Inflammatory macrophage (primary cell): ENCODE measurements at regions not wholly inside any gene's neighbourhood (a gene's known extent, or its start where the extent isn't known, plus 50 kb on each side); places are given as distances from the start of the nearest gene placed in this dataset.
A peak's percentile ranks its signal among the peaks of the same experiment; 100 is the strongest.

ENCODE experiments used
- DNase-seq, 2 donors: peaks; one replicate each; pipeline ENCODE4 v3.0.0-alpha.2; 2020 to 2022

GRCh38 chr1:34415140-34415539 lies 238.4 kb downstream of the C1orf94 start:
- DNase-seq = no peak

DNA sequence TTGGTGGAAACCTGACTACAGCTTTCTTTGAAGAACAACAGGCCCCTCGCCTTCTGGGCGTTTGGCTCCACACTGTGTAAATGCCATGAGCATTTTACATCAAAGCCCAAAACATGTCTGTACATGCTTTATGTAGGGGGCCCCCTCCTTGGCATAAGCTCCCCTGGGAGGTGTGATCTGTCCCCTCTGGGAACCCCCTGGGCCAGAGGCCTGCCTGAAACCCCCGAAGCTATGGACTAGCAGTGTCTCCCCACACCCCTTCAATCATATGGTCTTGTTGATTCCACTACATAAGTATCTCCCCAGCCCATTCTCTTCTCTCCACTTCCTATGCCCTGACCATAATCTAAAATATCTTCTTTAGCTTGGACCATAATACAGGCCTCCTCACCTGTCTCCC lies 241.5 kb downstream of the C1orf94 start:
- no peak for DNase-seq

DNA sequence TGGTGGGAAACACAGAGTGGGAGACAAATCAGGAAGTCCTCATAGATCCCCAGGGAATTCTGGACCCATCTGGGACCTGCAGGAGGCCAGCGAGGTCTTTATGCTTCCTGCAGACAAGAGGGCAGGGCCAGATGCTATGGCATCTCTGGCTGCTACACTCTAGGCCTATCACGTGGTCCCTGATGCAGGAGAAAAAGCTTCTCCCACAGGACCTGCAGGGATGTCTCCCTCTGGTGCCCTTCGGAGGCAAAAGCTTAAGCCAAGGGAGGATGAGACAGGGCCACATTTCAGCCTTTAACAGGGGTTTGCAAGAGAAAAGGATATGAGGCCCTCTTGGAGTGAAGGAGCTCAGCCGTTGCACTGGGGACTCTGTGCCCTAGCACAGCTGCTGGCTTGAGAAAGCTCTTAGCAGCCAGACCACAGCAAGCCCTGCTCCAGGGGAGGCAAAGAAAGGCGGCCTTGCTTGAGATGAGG lies 243.0 kb downstream of the C1orf94 start:
- DNase-seq = no peak

DNA sequence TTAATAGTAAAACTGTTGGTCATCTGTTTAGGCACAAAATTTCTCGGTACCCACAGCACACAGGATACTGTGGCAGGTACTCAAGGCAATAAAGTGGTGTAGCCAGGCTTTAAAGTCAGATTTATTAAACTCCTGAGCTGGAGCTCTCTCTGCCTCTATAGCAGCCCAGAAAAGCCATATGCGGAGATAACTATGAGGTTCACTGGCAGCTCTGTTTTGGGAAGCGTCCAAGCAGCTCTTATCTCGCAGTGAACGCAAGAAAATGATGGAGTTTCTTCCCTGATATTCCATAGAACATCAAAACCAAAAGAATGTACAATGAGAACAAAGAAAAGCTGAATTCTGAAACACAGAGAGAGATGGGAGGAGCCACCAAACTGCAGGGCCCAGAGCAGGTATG lies 248.3 kb downstream of the C1orf94 start:
- no peak for DNase-seq

GRCh38 chr1:34425785-34426184 lies 249.1 kb downstream of the C1orf94 start:
- DNase-seq = no peak

DNA sequence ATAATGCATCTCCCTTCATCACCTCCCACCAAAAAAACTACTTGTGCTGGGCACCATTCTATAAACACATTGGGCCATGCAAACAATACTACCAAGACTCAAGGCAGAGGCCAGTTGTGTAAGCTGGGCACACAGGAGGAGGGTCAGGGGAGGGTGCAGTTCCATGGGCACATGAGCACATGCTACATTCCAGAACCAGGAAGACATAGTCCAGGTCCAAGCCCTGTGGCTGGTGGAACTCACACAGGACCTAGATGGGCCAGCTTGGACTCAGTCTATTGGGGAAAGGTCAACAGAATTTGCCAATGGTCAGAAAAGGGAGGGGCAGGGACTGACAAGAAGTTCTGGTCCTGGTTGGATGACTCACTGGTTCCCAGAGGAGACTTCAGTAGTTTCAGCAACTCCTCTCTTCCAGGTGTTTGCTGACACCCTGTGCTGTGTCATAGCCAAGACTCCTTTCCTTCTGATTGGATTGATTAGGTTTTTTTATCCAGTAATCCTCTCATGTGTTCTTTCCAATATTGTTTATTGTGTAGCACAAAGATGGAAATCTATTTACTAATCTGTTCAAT lies 249.7 kb downstream of the C1orf94 start:
- DNase-seq = no peak

GRCh38 chr1:34427170-34427569 lies 250.5 kb downstream of the C1orf94 start:
- DNase-seq = no peak

DNA sequence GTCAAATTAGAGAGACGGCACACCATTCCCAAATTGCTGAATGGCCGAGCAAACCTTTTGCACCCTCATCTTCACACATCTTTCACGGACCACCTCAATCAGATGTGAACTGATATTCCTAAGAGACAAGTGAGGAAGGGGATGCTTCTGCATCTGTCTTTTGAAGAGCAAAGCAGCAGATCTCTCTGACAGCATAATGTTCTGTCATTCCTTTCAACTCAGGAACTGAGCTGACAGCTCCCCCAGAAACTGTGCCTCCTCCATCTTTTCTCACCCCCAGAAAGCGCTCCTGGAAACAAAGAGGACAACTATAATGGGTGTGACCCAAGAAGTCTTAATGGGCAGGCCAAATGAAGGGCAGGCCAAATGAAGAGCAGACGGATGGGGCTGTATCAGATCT lies 256.4 kb downstream of the C1orf94 start:
- no peak for DNase-seq

GRCh38 chr1:34436836-34437235 lies 260.1 kb downstream of the C1orf94 start:
- no peak for DNase-seq

- DNase-seq = no peak
Measured at GRCh38 chr1:34441259-34442069, 264.8 kb downstream of the C1orf94 start.

- DNase-seq = no peak
Measured at GRCh38 chr1:34444516-34444915, 267.8 kb downstream of the C1orf94 start.

DNA sequence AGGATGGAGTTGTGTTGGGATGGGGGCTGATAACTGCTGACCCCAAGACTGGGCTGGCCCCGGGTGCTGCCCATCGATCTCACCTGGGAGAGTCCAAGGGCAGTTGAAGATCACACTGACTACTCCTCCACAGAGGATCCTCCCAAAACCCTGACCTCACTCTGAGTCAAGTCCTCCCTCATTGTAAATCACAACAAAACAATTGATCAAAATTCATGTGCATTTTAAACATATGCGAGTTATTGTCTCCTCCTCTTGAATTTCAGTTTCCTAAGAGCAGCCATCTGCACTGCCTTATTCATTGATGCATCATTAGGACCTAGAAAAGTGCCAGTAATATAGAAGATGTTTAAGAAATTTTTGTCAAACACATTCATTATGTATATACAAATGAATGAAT lies 273.6 kb downstream of the C1orf94 start:
- no peak for DNase-seq

DNA sequence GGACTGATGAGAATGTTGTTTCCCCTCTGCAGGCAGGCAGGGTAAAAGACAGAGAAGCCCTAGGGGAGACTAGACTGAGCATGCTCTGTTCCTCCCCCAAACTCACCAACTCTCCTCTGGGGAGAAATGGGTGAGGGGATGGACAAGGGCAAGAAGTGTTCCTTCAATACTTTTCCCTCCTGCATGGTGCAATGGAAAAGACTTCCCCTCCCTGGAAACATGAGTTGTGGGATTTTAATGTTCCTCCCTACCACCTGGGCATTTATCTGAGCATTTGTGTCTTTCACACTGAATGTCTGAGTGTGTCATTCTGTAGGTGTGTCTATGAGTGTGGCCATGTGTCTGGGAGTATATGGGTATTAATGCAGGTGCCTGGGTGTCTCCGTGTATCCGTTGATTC lies 275.7 kb downstream of the C1orf94 start:
- DNase-seq = no peak

DNA sequence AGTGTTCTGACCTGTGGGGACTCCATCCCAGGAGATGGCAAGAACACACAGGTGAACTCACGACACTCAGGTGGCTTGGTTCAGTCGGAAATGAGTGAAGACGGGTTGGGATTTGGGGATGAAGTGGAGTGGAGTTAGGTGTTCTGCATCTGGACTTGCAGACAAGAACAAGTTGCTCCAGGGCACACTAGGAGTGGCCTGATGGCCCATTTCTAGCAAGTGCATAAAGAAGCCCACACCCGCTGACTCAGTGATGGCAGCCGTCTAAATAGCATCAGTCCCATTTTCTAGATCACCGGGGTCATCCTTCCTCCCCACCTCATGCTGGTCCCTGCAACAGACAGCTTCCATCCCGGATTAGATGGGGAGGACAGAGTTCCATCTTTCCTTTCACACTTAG lies 278.4 kb downstream of the C1orf94 start:
- DNase-seq = no peak

GRCh38 chr1:34460193-34460592 lies 283.5 kb downstream of the C1orf94 start:
- DNase-seq = peak; percentile 33 to 57

- no peak for DNase-seq
Measured at GRCh38 chr1:34470401-34470800, 284.4 kb upstream of the GJB5 start.

- no peak for DNase-seq
Measured at GRCh38 chr1:34474566-34474965, 280.3 kb upstream of the GJB5 start.

- no peak for DNase-seq
Measured at GRCh38 chr1:34476371-34476770, 278.5 kb upstream of the GJB5 start.

- no peak for DNase-seq
Measured at GRCh38 chr1:34477632-34478141, 277.2 kb upstream of the GJB5 start.

- no peak for DNase-seq
Measured at GRCh38 chr1:34478515-34479076, 276.3 kb upstream of the GJB5 start.

DNA sequence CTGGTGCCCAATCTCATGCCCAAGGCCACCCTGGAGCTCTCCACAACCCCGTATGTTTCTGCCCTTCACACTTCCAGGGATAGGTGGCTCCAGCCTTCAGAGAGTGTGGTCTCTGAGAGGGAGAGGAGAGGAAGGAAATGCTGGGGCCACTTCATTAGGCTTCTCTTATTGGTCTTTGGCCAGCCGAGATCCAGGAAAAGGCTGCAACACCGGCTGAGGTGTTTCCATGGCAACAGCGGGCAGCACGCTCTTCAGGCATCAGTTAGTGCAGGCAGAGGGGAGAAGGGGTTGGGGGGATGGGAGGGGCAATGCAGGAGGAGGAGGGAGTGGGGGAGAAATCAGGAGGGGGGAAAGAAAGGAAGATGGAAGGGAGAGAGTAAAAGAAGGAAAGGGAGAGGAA lies 275.1 kb upstream of the GJB5 start:
- DNase-seq = no peak

- DNase-seq = no peak
Measured at GRCh38 chr1:34488080-34488708, 266.7 kb upstream of the GJB5 start.

- peak in 1 of 2 donors; percentile 21 for DNase-seq
Measured at GRCh38 chr1:34500451-34500850, 254.4 kb upstream of the GJB5 start.
